Nephron (organoid): ENCODE measurements at regions not wholly inside any gene's neighbourhood (a gene's known extent, or its start where the extent isn't known, plus 50 kb on each side); places are given as distances from the start of the nearest gene placed in this dataset.

Source experiments
- H3K27ac Mint-ChIP-seq, 3 experiments: 2 replicates each; pipeline ENCODE4 v1.8.0; 2020; ENCODE audit warnings: mixed read lengths in 3 of 3, mild to moderate bottlenecking in 2 of 3, moderate library complexity in 1 of 3
- H3K27me3 Mint-ChIP-seq: 2 replicates; pipeline ENCODE4 v1.8.0; 2021; ENCODE audit warnings: low read depth, mild to moderate bottlenecking, moderate library complexity, mixed read lengths
- H3K36me3 Mint-ChIP-seq: 2 replicates; pipeline ENCODE4 v1.8.0; 2020; ENCODE audit warnings: low read depth, mixed read lengths
- H3K4me1 Mint-ChIP-seq: 2 replicates; pipeline ENCODE4 v1.8.0; 2020; ENCODE audit warnings: mixed read lengths
- H3K4me3 Mint-ChIP-seq, 3 experiments: 2 replicates each; pipeline ENCODE4 v1.8.0; 2020; ENCODE audit warnings: mild to moderate bottlenecking in 3 of 3, mixed read lengths in 3 of 3, moderate library complexity in 2 of 3
- H3K9me3 Mint-ChIP-seq: 2 replicates; pipeline ENCODE4 v1.8.0; 2020; ENCODE audit warnings: mixed read lengths
- TF ChIP-seq, protein P1 (sequence below), 3 experiments: fragments of 200-600 bp; sonication (generic); IDR thresholded peaks; one replicate each; pipeline ENCODE4 v1.5.0; 2021; ENCODE audit warnings: antibody characterized with exemption in 3 of 3; ENCODE audit not compliant: unreplicated experiment in 3 of 3

- TF ChIP-seq, protein P1, sequence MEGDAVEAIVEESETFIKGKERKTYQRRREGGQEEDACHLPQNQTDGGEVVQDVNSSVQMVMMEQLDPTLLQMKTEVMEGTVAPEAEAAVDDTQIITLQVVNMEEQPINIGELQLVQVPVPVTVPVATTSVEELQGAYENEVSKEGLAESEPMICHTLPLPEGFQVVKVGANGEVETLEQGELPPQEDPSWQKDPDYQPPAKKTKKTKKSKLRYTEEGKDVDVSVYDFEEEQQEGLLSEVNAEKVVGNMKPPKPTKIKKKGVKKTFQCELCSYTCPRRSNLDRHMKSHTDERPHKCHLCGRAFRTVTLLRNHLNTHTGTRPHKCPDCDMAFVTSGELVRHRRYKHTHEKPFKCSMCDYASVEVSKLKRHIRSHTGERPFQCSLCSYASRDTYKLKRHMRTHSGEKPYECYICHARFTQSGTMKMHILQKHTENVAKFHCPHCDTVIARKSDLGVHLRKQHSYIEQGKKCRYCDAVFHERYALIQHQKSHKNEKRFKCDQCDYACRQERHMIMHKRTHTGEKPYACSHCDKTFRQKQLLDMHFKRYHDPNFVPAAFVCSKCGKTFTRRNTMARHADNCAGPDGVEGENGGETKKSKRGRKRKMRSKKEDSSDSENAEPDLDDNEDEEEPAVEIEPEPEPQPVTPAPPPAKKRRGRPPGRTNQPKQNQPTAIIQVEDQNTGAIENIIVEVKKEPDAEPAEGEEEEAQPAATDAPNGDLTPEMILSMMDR (IDR thresholded peaks at IDR 0.05; ENCODE audit: unreplicated experiment in 3 of 3) = no peak
- Mint-ChIP-seq H3K36me3 (no peaks in the 10 kb centered on the region), H3K27me3 (no peaks in the 10 kb centered on the region), H3K4me3 (no peak overlapping the region), H3K4me1 (no peaks in the 10 kb centered on the region), H3K27ac (no peak overlapping the region), H3K9me3 (no peaks in the 10 kb centered on the region)
Measured at GRCh38 chr3:110027446-110028080, 690.2 kb upstream of the DPPA4 start.

- Mint-ChIP-seq H3K9me3 (no peaks in the 10 kb centered on the region), H3K27ac (no peak overlapping the region), H3K4me1 (no peaks in the 10 kb centered on the region), H3K27me3 (no peaks in the 10 kb centered on the region), H3K4me3 (no peak overlapping the region), H3K36me3 (no peaks in the 10 kb centered on the region)
- TF ChIP-seq, protein P1 (IDR thresholded peaks at IDR 0.05; ENCODE audit: unreplicated experiment in 3 of 3) = no peak
Measured at GRCh38 chr3:110031975-110032374, 694.6 kb upstream of the DPPA4 start.

- no peak overlapping the region for H3K27ac Mint-ChIP-seq
- H3K27me3 Mint-ChIP-seq = no peaks in the 10 kb centered on the region
- H3K4me3 Mint-ChIP-seq = no peak overlapping the region
- H3K9me3 Mint-ChIP-seq = no peaks in the 10 kb centered on the region
- H3K36me3 Mint-ChIP-seq = no peaks in the 10 kb centered on the region
- no peaks in the 10 kb centered on the region for H3K4me1 Mint-ChIP-seq
- TF ChIP-seq, protein P1 (IDR thresholded peaks at IDR 0.05; ENCODE audit: unreplicated experiment in 3 of 3) = no peak
Measured at GRCh38 chr3:110059431-110059830, 722.1 kb upstream of the DPPA4 start.

GRCh38 chr3:110062716-110063115 lies 725.4 kb upstream of the DPPA4 start:
- TF ChIP-seq, protein P1 (IDR thresholded peaks at IDR 0.05; ENCODE audit: unreplicated experiment in 3 of 3) = no peak
- Mint-ChIP-seq H3K4me3 (no peak overlapping the region), H3K36me3 (no peaks in the 10 kb centered on the region), H3K27me3 (no peaks in the 10 kb centered on the region), H3K9me3 (no peaks in the 10 kb centered on the region), H3K27ac (no peak overlapping the region), H3K4me1 (peaks cover 4% of the 10 kb centered on the region)

GRCh38 chr3:110063178-110063577 lies 725.8 kb upstream of the DPPA4 start:
- no peak overlapping the region for H3K27ac Mint-ChIP-seq
- no peaks in the 10 kb centered on the region for H3K9me3 Mint-ChIP-seq
- no peaks in the 10 kb centered on the region for H3K27me3 Mint-ChIP-seq
- peaks cover 4% of the 10 kb centered on the region for H3K4me1 Mint-ChIP-seq
- TF ChIP-seq, protein P1 (IDR thresholded peaks at IDR 0.05; ENCODE audit: unreplicated experiment in 3 of 3) = no peak
- H3K4me3 Mint-ChIP-seq = no peak overlapping the region
- H3K36me3 Mint-ChIP-seq = no peaks in the 10 kb centered on the region

DNA sequence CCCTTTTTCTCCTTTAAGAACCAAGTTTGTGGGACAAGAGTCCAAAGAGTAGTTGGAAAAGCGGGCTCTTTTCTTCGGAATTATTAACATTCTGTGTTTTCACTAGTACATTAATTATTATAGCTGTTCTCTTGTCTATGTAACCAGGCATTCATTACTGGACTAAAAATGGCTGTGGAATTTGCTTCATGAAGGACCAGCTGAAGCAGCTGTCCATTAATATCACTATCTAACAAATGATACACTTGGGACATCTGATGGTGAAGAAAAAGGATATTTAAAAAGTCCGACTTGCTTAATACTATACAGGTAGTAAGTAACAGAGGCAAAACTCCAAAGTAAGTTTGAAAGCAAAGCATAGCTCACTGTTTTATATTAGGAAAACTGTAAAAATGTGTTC lies 728.9 kb upstream of the DPPA4 start:
- TF ChIP-seq, protein P1 (IDR thresholded peaks at IDR 0.05; ENCODE audit: unreplicated experiment in 3 of 3) = no peak
- H3K4me1 Mint-ChIP-seq = peaks cover 4% of the 10 kb centered on the region
- H3K9me3 Mint-ChIP-seq = no peaks in the 10 kb centered on the region
- no peak overlapping the region for H3K4me3 Mint-ChIP-seq
- no peaks in the 10 kb centered on the region for H3K36me3 Mint-ChIP-seq
- H3K27me3 Mint-ChIP-seq = no peaks in the 10 kb centered on the region
- H3K27ac Mint-ChIP-seq = no peak overlapping the region
